H1 (cell line): ENCODE measurements at regions not wholly inside any gene's neighbourhood (a gene's known extent, or its start where the extent isn't known, plus 50 kb on each side); places are given as distances from the start of the nearest gene placed in this dataset.

Experiments used
- CTCF ChIA-PET: fragments of 300-600 bp; sonication (Branson Sonifier 250); formaldehyde crosslinking; loops from one replicate; lab custom pipeline; 2021; ENCODE audit not compliant: partially characterized antibody; lab: Charles Lee
- POLR2A ChIA-PET: fragments of 300-600 bp; sonication (Branson Sonifier 250); formaldehyde crosslinking; loops from one replicate; lab custom pipeline; 2021; ENCODE audit warnings: inconsistent platforms; ENCODE audit not compliant: partially characterized antibody; lab: Charles Lee
- DNase-seq, 2 experiments: peaks; one replicate each; pipeline versions ENCODE4 v3.0.0 to v3.0.0-alpha.2; 2010 to 2022; ENCODE audit warnings: low spot score in 2 of 2, low read depth in 1 of 2, mixed read lengths in 1 of 2
- FAIRE-seq: peaks from 2 replicates; lab custom pipeline; 2011; peaks lifted over from hg19 to GRCh38; lab: Jason Lieb, UNC
- H2AFZ ChIP-seq: 2 replicates; pipeline ENCODE4 v1.8.1; 2012; ENCODE audit warnings: low read length, inconsistent platforms
- H2AK5ac ChIP-seq: 2 replicates; pipeline ENCODE4 v1.6.1; 2013; ENCODE audit warnings: low read depth, low read length
- H2BK120ac ChIP-seq: replicated peaks from 2 replicates; pipeline ENCODE3; 2013; ENCODE audit warnings: low read depth, low read length, inconsistent platforms
- H2BK12ac ChIP-seq: 2 replicates; pipeline ENCODE4 v1.6.1; 2013; ENCODE audit warnings: low read depth, low read length
- H2BK15ac ChIP-seq: 2 replicates; pipeline ENCODE4 v1.6.1; 2013; ENCODE audit warnings: low read length
- H2BK20ac ChIP-seq: 2 replicates; pipeline ENCODE4 v1.6.1; 2013; ENCODE audit warnings: low read length
- H2BK5ac ChIP-seq: 2 replicates; pipeline ENCODE4 v1.6.1; 2013; ENCODE audit warnings: low read depth, low read length
- H3K14ac ChIP-seq: 2 replicates; pipeline ENCODE4 v1.6.1; 2013; ENCODE audit warnings: inconsistent platforms; ENCODE audit not compliant: insufficient read length
- H3K18ac ChIP-seq: 2 replicates; pipeline ENCODE4 v1.6.1; 2013; ENCODE audit warnings: low read length; ENCODE audit errors: extremely low read depth
- H3K23ac ChIP-seq: 2 replicates; pipeline ENCODE4 v1.6.1; 2013; ENCODE audit warnings: inconsistent platforms; ENCODE audit not compliant: insufficient read length
- H3K23me2 ChIP-seq: 2 replicates; pipeline ENCODE4 v1.6.1; 2013; ENCODE audit warnings: low read depth, low read length
- H3K27ac ChIP-seq: 2 replicates; pipeline ENCODE4 v1.6.1; 2011; ENCODE audit warnings: low read depth, low read length, inconsistent platforms
- H3K27me3 ChIP-seq, 4 experiments: replicated peaks in 1 of 4; 1 replicate in 1 of 4; 2 replicates in 3 of 4; pipeline versions ENCODE4 v1.6.1 to v1.8.1; 2011 to 2013; ENCODE audit warnings: low read length in 3 of 4, mild to moderate bottlenecking in 3 of 4, inconsistent platforms in 2 of 4, mixed read lengths in 2 of 4, moderate library complexity in 1 of 4; ENCODE audit not compliant: control insufficient read depth in 3 of 4, insufficient read depth in 3 of 4; ENCODE audit errors: extremely low read depth in 1 of 4
- H3K36me3 ChIP-seq, 4 experiments: 2 replicates each; pipeline versions ENCODE4 v1.6.1 to v1.8.1; 2011 to 2013; ENCODE audit warnings: mild to moderate bottlenecking in 4 of 4, low read length in 3 of 4, moderate library complexity in 2 of 4, control low read depth in 1 of 4, inconsistent platforms in 1 of 4; ENCODE audit not compliant: insufficient read depth in 4 of 4, control insufficient read depth in 2 of 4
- H3K4ac ChIP-seq: replicated peaks from 2 replicates; pipeline ENCODE3; 2013; ENCODE audit warnings: low read length, low read depth, mixed read lengths, inconsistent platforms; ENCODE audit not compliant: insufficient read length
- H3K4me1 ChIP-seq, 4 experiments: replicated peaks in 1 of 4; 1 replicate in 1 of 4; 2 replicates in 3 of 4; pipeline versions ENCODE4 v1.6.1 to v1.8.1; 2011 to 2013; ENCODE audit warnings: low read length in 3 of 4, inconsistent platforms in 2 of 4, mixed read lengths in 1 of 4; ENCODE audit not compliant: insufficient read depth in 4 of 4, control insufficient read depth in 3 of 4
- H3K4me2 ChIP-seq, 2 experiments: 2 replicates each; pipeline versions ENCODE4 v1.6.1 to v1.8.1; 2011 to 2013; ENCODE audit warnings: low read depth in 2 of 2, low read length in 2 of 2, control low read depth in 1 of 2, inconsistent platforms in 1 of 2, mild to moderate bottlenecking in 1 of 2; ENCODE audit not compliant: insufficient read depth in 1 of 2
- H3K4me3 ChIP-seq, 4 experiments: fragments of 200-600, 300-600 bp in 1 of 4; sonication (generic), shearing (Covaris generic), sonication (Bioruptor Twin) in 1 of 4; 2 replicates each; pipeline versions ENCODE4 v1.5.1 to v1.8.1; 2011 to 2016; ENCODE audit warnings: low read length in 4 of 4, low read depth in 3 of 4, control low read depth in 2 of 4, inconsistent platforms in 2 of 4, mild to moderate bottlenecking in 2 of 4, mixed read lengths in 1 of 4, moderate library complexity in 1 of 4; ENCODE audit not compliant: insufficient read depth in 2 of 4; ENCODE audit errors: extremely low read depth in 1 of 4
- H3K56ac ChIP-seq: replicated peaks from 2 replicates; pipeline ENCODE3; 2013; ENCODE audit warnings: low read depth, mild to moderate bottlenecking, mixed read lengths, low read length, inconsistent platforms; ENCODE audit not compliant: insufficient read length
- H3K79me1 ChIP-seq: 2 replicates; pipeline ENCODE4 v1.6.1; 2013; ENCODE audit warnings: low read depth, low read length, control low read depth
- H3K79me2 ChIP-seq, 2 experiments: 2 replicates each; pipeline versions ENCODE4 v1.6.1 to v1.8.1; 2012 to 2013; ENCODE audit warnings: low read length in 2 of 2, mild to moderate bottlenecking in 2 of 2, inconsistent platforms in 1 of 2; ENCODE audit not compliant: insufficient read depth in 2 of 2, control insufficient read depth in 1 of 2
- H3K9ac ChIP-seq, 4 experiments: replicated peaks in 1 of 4; 1 replicate in 1 of 4; 2 replicates in 3 of 4; pipeline versions ENCODE4 v1.6.1 to v1.8.1; 2011 to 2013; ENCODE audit warnings: low read depth in 3 of 4, low read length in 3 of 4, control low read depth in 2 of 4, mild to moderate bottlenecking in 2 of 4, moderate library complexity in 2 of 4, inconsistent platforms in 1 of 4; ENCODE audit errors: extremely low read depth in 1 of 4
- H3K9me3 ChIP-seq, 2 experiments: 2 replicates each; pipeline versions ENCODE4 v1.6.1 to v1.8.1; 2012 to 2013; ENCODE audit warnings: mild to moderate bottlenecking in 2 of 2, moderate library complexity in 2 of 2, control low read depth in 1 of 2, inconsistent platforms in 1 of 2, low read depth in 1 of 2, low read length in 1 of 2, mixed read lengths in 1 of 2; ENCODE audit not compliant: insufficient read depth in 2 of 2
- H4K20me1 ChIP-seq, 2 experiments: replicated peaks in 1 of 2; 2 replicates each; pipeline versions ENCODE3 to v1.8.1; 2011 to 2013; ENCODE audit warnings: inconsistent platforms in 2 of 2, low read length in 2 of 2, mild to moderate bottlenecking in 1 of 2; ENCODE audit not compliant: insufficient read depth in 2 of 2, control insufficient read depth in 1 of 2
- H4K5ac ChIP-seq: 2 replicates; pipeline ENCODE4 v1.6.1; 2013; ENCODE audit warnings: low read length, low read depth, mixed read lengths, inconsistent platforms; ENCODE audit not compliant: insufficient read length
- H4K8ac ChIP-seq: 2 replicates; pipeline ENCODE4 v1.8.0; 2013; ENCODE audit warnings: mild to moderate bottlenecking, moderate library complexity, low read length, inconsistent platforms; ENCODE audit not compliant: insufficient read depth; ENCODE audit errors: extremely low read depth
- H4K91ac ChIP-seq: replicated peaks from 2 replicates; pipeline ENCODE3; 2013; ENCODE audit warnings: low read length, mixed read lengths, inconsistent platforms; ENCODE audit not compliant: insufficient read length
- CEBPB ChIP-seq: IDR thresholded peaks from 2 replicates; pipeline ENCODE4 v1.6.1; 2012; ENCODE audit warnings: low read depth, low read length
- SP2 ChIP-seq: IDR thresholded peaks from 2 replicates; pipeline ENCODE4 v1.6.1; 2012; ENCODE audit warnings: mild to moderate bottlenecking, low read length, inconsistent platforms
- YY1 ChIP-seq: IDR thresholded peaks from 2 replicates; pipeline ENCODE4 v1.6.1; 2011; ENCODE audit warnings: low read depth, mild to moderate bottlenecking, low read length
- WGBS, 2 experiments: shearing (Covaris generic) in 1 of 2; methylation state at CpG; one replicate each; pipeline versions ENCODE4 v1.1.6 to v1.1.7; 2013 to 2015; ENCODE audit warnings: low lambda C conversion rate in 2 of 2, mixed read lengths in 2 of 2, inconsistent platforms in 1 of 2, low coverage in 1 of 2, missing lambda C conversion rate in 1 of 2; ENCODE audit not compliant: insufficient replicate concordance in 2 of 2, insufficient coverage in 1 of 2, insufficient read length in 1 of 2; ENCODE audit errors: extremely low coverage in 1 of 2, missing lambda C conversion rate in 1 of 2; 5-methylcytosine and 5-hydroxymethylcytosine counted together

GRCh38 chr5:91469517-91470165 is 86.5 kb upstream of the ARRDC3 start:
- H3K27me3 ChIP-seq: no peaks in the 10 kb centered on the region
- H3K56ac ChIP-seq: no peak overlapping the region
- H2BK20ac ChIP-seq: no peak overlapping the region
- H3K23me2 ChIP-seq: no peaks in the 10 kb centered on the region; the same call in 1 of the 2 replicates
- no peaks in the 10 kb centered on the region for H3K79me2 ChIP-seq
- H4K5ac ChIP-seq: no peak overlapping the region
- DNase-seq: no peak
- no peak overlapping the region for H3K4ac ChIP-seq
- H2BK12ac ChIP-seq: no peak overlapping the region
- H4K20me1 ChIP-seq: no peaks in the 10 kb centered on the region
- ChIA-PET POLR2A (no interaction called here), CTCF (interaction anchor here (0.6 to 1.7 kb wide), 2 partner anchors 30 to 1174 kb away, joined by 3 to 4 read pairs; no protein-coding TSS in a partner anchor)
- H3K23ac ChIP-seq: no peak overlapping the region
- no peaks in the 10 kb centered on the region for H3K4me1 ChIP-seq
- H2BK120ac ChIP-seq: no peak overlapping the region
- no peak overlapping the region for H3K4me3 ChIP-seq
- no peak overlapping the region for H2BK15ac ChIP-seq
- H2AFZ ChIP-seq: no peak overlapping the region; the same call in 1 of the 2 replicates
- H3K79me1 ChIP-seq: no peaks in the 10 kb centered on the region
- H3K27ac ChIP-seq: no peak overlapping the region
- no peak overlapping the region for H3K14ac ChIP-seq
- no peaks in the 10 kb centered on the region for H3K36me3 ChIP-seq
- no peak for FAIRE-seq
- 87% methylated on average over 10 of the region's 10 CpGs; no CpG with 5 or more reads in 1 of the 2 experiments for whole genome bisulfite sequencing, 2 experiments
- 0 out of 4 replicates have a peak, but pooled peaks cover 0 to 3% of the 10 kb centered on the region in 2 experiments for H3K9me3 ChIP-seq
- no peak overlapping the region for H4K91ac ChIP-seq
- no peak overlapping the region for H2BK5ac ChIP-seq
- no peak overlapping the region for H3K4me2 ChIP-seq
- no peak overlapping the region for H2AK5ac ChIP-seq
- no peak overlapping the region for H3K9ac ChIP-seq
- no peak overlapping the region for H4K8ac ChIP-seq
- no peak overlapping the region for H3K18ac ChIP-seq
- TF ChIP-seq SP2: no peak
- no peak for TF ChIP-seq YY1
- no peak for TF ChIP-seq CEBPB
